GM21447 (cell line): ENCODE measurements at regions not wholly inside any gene's neighbourhood (a gene's known extent, or its start where the extent isn't known, plus 50 kb on each side); places are given as distances from the start of the nearest gene placed in this dataset.
A peak's percentile ranks its signal among the peaks of the same experiment; 100 is the strongest.
"Not testable (repeated sequence)": the region's sequence is repeated elsewhere in the genome, so short reads cannot be mapped to it uniquely, and the experiment has no call there.

Experiments used
- ATAC-seq: cut with Tn5 transposase; IDR thresholded peaks from one replicate; pipeline ENCODE4 v1.9.1; 2021; ENCODE audit not compliant: unreplicated experiment

GRCh38 chr2:88859461-88859860 lies 168.0 kb downstream of the RPIA start:
- ATAC-seq = no peak

- ATAC-seq = no peak
These were observed 169.1 kb downstream of the RPIA start for GRCh38 chr2:88860421-88861075.

- ATAC-seq = peak; percentile 87
These were observed 174.4 kb downstream of the RPIA start for GRCh38 chr2:88865801-88866371.

- no peak for ATAC-seq
These were observed 175.3 kb downstream of the RPIA start for GRCh38 chr2:88866756-88867155.

GRCh38 chr2:88868861-88869260 lies 177.4 kb downstream of the RPIA start:
- ATAC-seq = no peak

- ATAC-seq = no peak
These were observed 178.9 kb downstream of the RPIA start for GRCh38 chr2:88870267-88870839.

GRCh38 chr2:88871336-88871735 lies 179.9 kb downstream of the RPIA start:
- ATAC-seq = no peak

GRCh38 chr2:88873620-88874019 lies 182.1 kb downstream of the RPIA start:
- no peak for ATAC-seq

GRCh38 chr2:88874063-88874657 lies 182.7 kb downstream of the RPIA start:
- no peak for ATAC-seq

- ATAC-seq = no peak
These were observed 184.3 kb downstream of the RPIA start for GRCh38 chr2:88875736-88876135.

GRCh38 chr2:88880441-88880953 lies 189.0 kb downstream of the RPIA start:
- ATAC-seq = peak; percentile 53

GRCh38 chr2:88885275-88885674 lies 193.8 kb downstream of the RPIA start:
- peak; percentile 57 for ATAC-seq

- ATAC-seq = no peak
These were observed 194.4 kb downstream of the RPIA start for GRCh38 chr2:88885679-88886416.

GRCh38 chr2:88887466-88887865 lies 196.0 kb downstream of the RPIA start:
- not testable (repeated sequence) for ATAC-seq

GRCh38 chr2:88892207-88892606 lies 200.7 kb downstream of the RPIA start:
- no peak for ATAC-seq

GRCh38 chr2:88892788-88893187 lies 201.3 kb downstream of the RPIA start:
- ATAC-seq = no peak

- ATAC-seq = no peak
These were observed 205.5 kb downstream of the RPIA start for GRCh38 chr2:88896971-88897370.

- no peak for ATAC-seq
These were observed 206.2 kb downstream of the RPIA start for GRCh38 chr2:88897715-88898114.

GRCh38 chr2:88903749-88904353 lies 212.4 kb downstream of the RPIA start:
- peak; percentile 63 for ATAC-seq

GRCh38 chr2:88913280-88913679 lies 221.8 kb downstream of the RPIA start:
- no peak for ATAC-seq
